ENCODE measurements at regions not wholly inside any gene's neighbourhood (a gene's known extent, or its start where the extent isn't known, plus 50 kb on each side); places are given as distances from the start of the nearest gene placed in this dataset.
A peak's percentile ranks its signal among the peaks of the same experiment; 100 is the strongest.

- H3K27ac Mint-ChIP-seq, result no peak overlapping the region
- H3K36me3 Mint-ChIP-seq, result no peaks in the 10 kb centered on the region
- H3K4me1 Mint-ChIP-seq, result no peaks in the 10 kb centered on the region
These were observed 120.8 kb upstream of the SULT1C3 start for GRCh38 chr2:108118996-108119395.

DNA sequence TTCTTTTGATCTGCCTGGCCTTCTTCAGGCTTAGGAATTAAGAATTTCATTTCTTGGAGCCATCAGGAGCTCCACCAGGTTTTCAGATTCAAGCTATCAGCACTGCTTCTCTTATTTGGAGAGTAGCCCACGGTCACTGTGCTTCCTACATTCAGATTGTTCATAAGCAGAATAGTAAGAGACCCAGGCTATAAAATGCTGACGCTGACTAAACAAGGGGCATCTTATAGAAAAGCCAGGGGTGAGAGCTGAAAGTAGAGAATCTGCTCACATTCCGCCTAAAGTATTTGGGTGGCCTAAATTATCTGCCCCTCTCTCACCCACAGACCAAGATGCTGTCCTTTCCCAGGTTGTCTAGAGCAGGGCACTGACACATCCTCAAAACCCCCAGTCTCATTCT lies 120.3 kb upstream of the SULT1C3 start:
- Mint-ChIP-seq H3K27me3 (no peaks in the 10 kb centered on the region), H3K9me3 (no peaks in the 10 kb centered on the region), H3K36me3 (no peaks in the 10 kb centered on the region), H3K4me3 (no peak overlapping the region), H3K4me1 (no peaks in the 10 kb centered on the region), H3K27ac (peak overlapping the region in 1 of 3 donors; percentile 32)

More at GRCh38 chr2:108118996-108119395, 120.8 kb upstream of the SULT1C3 start:
- Mint-ChIP-seq H3K9me3 (no peaks in the 10 kb centered on the region), H3K27me3 (no peaks in the 10 kb centered on the region), H3K4me3 (no peak overlapping the region)

- no peaks in the 10 kb centered on the region for H3K36me3 Mint-ChIP-seq
- H3K27ac Mint-ChIP-seq, result no peak overlapping the region
- no peak overlapping the region for H3K4me3 Mint-ChIP-seq
- no peaks in the 10 kb centered on the region for H3K9me3 Mint-ChIP-seq
- no peaks in the 10 kb centered on the region for H3K4me1 Mint-ChIP-seq
- no peaks in the 10 kb centered on the region for H3K27me3 Mint-ChIP-seq
These were observed 114.9 kb upstream of the SULT1C3 start for GRCh38 chr2:108124736-108125495.

GRCh38 chr2:108125581-108125980 lies 114.2 kb upstream of the SULT1C3 start:
- Mint-ChIP-seq H3K4me3 (no peak overlapping the region), H3K27me3 (no peaks in the 10 kb centered on the region), H3K4me1 (no peaks in the 10 kb centered on the region)

DNA sequence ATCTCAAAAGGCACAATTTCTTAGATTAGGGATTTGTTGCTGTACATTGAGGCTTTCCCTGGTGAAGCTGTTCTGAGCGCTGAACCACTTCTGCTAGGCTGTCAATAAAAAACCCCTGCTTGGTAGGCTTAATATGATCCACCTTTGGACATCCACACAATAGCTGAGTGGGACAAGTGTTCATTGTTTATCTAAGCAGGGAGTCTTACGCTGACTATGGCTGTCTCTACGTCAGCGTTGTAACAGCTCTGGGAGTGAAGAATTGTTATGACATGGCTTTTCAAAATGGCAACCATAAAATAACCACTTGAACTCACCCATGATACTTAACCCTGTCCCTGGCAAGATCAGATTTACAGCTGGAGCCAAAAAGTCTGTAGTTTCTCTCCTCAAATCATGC lies 111.5 kb upstream of the SULT1C3 start:
- H3K9me3 Mint-ChIP-seq, result no peaks in the 10 kb centered on the region
- no peaks in the 10 kb centered on the region for H3K27me3 Mint-ChIP-seq
- H3K4me1 Mint-ChIP-seq, result no peaks in the 10 kb centered on the region
- no peak overlapping the region for H3K27ac Mint-ChIP-seq
- no peak overlapping the region for H3K4me3 Mint-ChIP-seq
- H3K36me3 Mint-ChIP-seq, result no peaks in the 10 kb centered on the region

More at GRCh38 chr2:108125581-108125980, 114.2 kb upstream of the SULT1C3 start:
- H3K27ac Mint-ChIP-seq, result no peak overlapping the region
- H3K36me3 Mint-ChIP-seq, result no peaks in the 10 kb centered on the region
- no peaks in the 10 kb centered on the region for H3K9me3 Mint-ChIP-seq

GRCh38 chr2:108129636-108130035 lies 110.1 kb upstream of the SULT1C3 start:
- peaks cover 0 to 4% (median 0%) of the 10 kb centered on the region in 3 donors for H3K9me3 Mint-ChIP-seq

DNA sequence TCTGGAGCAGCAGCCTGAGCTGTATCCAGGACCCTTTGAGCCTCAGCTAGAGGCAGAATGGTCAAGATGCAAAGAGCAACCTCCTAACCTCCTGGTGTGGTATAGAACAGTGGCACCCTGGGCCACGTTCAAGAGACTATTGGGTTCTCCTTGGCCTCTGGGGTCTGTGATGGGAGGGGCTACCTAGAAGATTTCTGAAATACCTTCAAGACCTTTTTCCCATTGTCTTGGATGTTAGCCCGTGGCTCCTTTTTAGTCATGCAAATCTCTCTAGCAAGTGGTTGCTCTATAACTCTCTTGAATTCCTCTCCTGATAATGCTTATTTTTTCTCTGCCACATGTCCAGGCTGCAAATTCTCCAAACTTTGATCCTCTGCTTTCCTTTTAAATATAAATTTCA lies 106.3 kb upstream of the SULT1C3 start:
- H3K27me3 Mint-ChIP-seq, result no peaks in the 10 kb centered on the region
- no peaks in the 10 kb centered on the region for H3K36me3 Mint-ChIP-seq
- no peak overlapping the region for H3K4me3 Mint-ChIP-seq
- H3K9me3 Mint-ChIP-seq, result peaks cover 0 to 6% (median 0%) of the 10 kb centered on the region in 3 donors
- no peaks in the 10 kb centered on the region for H3K4me1 Mint-ChIP-seq
- H3K27ac Mint-ChIP-seq, result no peak overlapping the region

More at GRCh38 chr2:108129636-108130035, 110.1 kb upstream of the SULT1C3 start:
- no peak overlapping the region for H3K27ac Mint-ChIP-seq
- H3K36me3 Mint-ChIP-seq, result no peaks in the 10 kb centered on the region
- no peaks in the 10 kb centered on the region for H3K27me3 Mint-ChIP-seq
- no peak overlapping the region for H3K4me3 Mint-ChIP-seq
- no peaks in the 10 kb centered on the region for H3K4me1 Mint-ChIP-seq

- Mint-ChIP-seq H3K4me1 (no peaks in the 10 kb centered on the region), H3K27me3 (no peaks in the 10 kb centered on the region), H3K9me3 (peaks cover 0 to 3% (median 0%) of the 10 kb centered on the region in 3 donors), H3K27ac (no peak overlapping the region), H3K36me3 (no peaks in the 10 kb centered on the region), H3K4me3 (no peak overlapping the region)
These were observed 100.2 kb upstream of the SULT1C3 start for GRCh38 chr2:108139521-108139920.

DNA sequence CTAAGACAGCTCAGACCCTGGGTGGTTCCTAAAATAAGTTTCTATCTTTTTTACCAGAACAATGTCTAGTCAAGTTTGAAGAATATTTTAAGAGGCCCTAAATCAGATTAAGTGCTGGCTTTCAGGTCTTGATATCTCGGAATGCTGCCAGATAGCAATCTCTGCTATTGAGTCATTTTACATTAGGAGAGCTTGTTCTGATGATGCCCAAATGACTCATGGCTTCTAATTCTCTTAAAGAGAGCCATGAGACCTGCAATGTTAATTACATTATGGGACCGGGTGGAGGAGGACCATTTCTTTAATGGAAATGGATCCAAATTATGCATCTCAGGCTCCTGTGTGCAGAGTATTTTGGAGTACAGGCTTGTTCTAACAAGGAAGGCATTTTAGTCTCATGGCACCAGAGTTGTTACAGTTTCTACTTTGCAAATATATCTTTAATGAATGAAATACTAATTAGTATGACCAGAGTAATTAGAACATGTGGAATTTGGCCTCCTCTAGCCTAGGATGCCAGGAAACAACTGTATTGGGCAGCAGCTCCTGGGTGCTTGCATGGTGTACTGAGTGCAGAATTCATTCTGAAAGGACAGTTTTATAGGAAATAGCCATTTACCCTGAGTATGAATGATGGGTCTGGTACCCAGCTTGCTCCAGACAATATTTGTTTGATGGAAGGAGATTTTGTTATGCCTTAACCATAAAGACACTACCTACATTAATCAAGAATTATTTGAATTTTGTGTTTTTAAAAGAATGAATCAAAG lies 94.0 kb upstream of the SULT1C3 start:
- H3K36me3 Mint-ChIP-seq, result no peaks in the 10 kb centered on the region
- H3K4me1 Mint-ChIP-seq, result no peaks in the 10 kb centered on the region
- H3K4me3 Mint-ChIP-seq, result no peak overlapping the region
- no peaks in the 10 kb centered on the region for H3K9me3 Mint-ChIP-seq
- H3K27ac Mint-ChIP-seq, result no peak overlapping the region
- H3K27me3 Mint-ChIP-seq, result no peaks in the 10 kb centered on the region

GRCh38 chr2:108148555-108148954 lies 91.2 kb upstream of the SULT1C3 start:
- Mint-ChIP-seq H3K27me3 (no peaks in the 10 kb centered on the region), H3K27ac (no peak overlapping the region), H3K4me3 (no peak overlapping the region), H3K36me3 (no peaks in the 10 kb centered on the region), H3K9me3 (peaks cover 0 to 1% (median 0%) of the 10 kb centered on the region in 3 donors), H3K4me1 (no peaks in the 10 kb centered on the region)

DNA sequence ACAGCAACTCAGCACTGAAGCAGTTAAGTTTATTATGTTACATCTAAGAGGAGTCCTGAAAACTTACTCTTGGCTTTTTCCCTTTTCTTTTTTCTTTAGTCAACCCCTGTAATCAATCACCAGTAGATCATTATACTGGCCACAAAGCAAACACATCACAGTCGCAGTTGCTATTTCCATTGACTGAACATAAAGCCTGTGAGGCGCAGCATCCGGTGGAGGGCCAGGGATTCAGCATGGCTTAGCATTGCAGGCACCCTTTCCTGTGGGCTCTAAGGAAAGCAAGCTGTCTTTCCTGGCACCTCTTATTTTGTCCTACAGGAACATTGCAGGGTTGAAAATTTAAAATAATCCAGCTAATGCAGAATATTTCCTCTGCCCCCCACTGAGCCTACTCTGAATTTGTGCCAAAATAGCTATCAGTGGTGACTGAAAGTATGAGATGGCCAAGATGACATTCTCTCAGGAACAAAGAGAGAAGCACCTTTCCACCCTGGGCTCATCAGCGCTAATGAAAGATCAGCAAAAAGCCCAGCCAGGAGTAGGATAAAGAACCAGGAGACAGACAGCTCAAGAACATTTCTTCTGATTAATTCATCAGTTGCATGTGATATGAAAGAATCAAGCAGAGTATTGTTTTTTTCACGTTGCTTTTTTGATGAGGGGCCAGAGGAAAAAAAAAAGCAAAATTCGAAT lies 85.3 kb upstream of the SULT1C3 start:
- Mint-ChIP-seq H3K4me3 (no peak overlapping the region), H3K27ac (no peak overlapping the region), H3K27me3 (no peaks in the 10 kb centered on the region), H3K4me1 (no peaks in the 10 kb centered on the region), H3K9me3 (peaks cover 0 to 4% (median 0%) of the 10 kb centered on the region in 3 donors), H3K36me3 (no peaks in the 10 kb centered on the region)

GRCh38 chr2:108161298-108161697 lies 78.5 kb upstream of the SULT1C3 start:
- Mint-ChIP-seq H3K4me3 (no peak overlapping the region), H3K27me3 (no peaks in the 10 kb centered on the region), H3K27ac (no peak overlapping the region), H3K9me3 (peaks cover 0 to 2% (median 0%) of the 10 kb centered on the region in 3 donors), H3K4me1 (no peaks in the 10 kb centered on the region), H3K36me3 (no peaks in the 10 kb centered on the region)

GRCh38 chr2:108164318-108164717 lies 75.5 kb upstream of the SULT1C3 start:
- no peaks in the 10 kb centered on the region for H3K36me3 Mint-ChIP-seq
- H3K4me3 Mint-ChIP-seq, result no peak overlapping the region
- peaks cover 0 to 3% (median 0%) of the 10 kb centered on the region in 3 donors for H3K9me3 Mint-ChIP-seq
- peaks cover 2% of the 10 kb centered on the region for H3K27me3 Mint-ChIP-seq
- H3K27ac Mint-ChIP-seq, result no peak overlapping the region
- no peaks in the 10 kb centered on the region for H3K4me1 Mint-ChIP-seq

GRCh38 chr2:108165729-108166128 lies 74.0 kb upstream of the SULT1C3 start:
- Mint-ChIP-seq H3K9me3 (peaks cover 0 to 3% (median 0%) of the 10 kb centered on the region in 3 donors), H3K27me3 (peaks cover 2% of the 10 kb centered on the region), H3K4me3 (no peak overlapping the region), H3K36me3 (no peaks in the 10 kb centered on the region), H3K4me1 (no peaks in the 10 kb centered on the region), H3K27ac (no peak overlapping the region)

GRCh38 chr2:108167699-108168098 lies 72.1 kb upstream of the SULT1C3 start:
- Mint-ChIP-seq H3K27me3 (peaks cover 2% of the 10 kb centered on the region), H3K36me3 (no peaks in the 10 kb centered on the region), H3K9me3 (peaks cover 0 to 3% (median 0%) of the 10 kb centered on the region in 3 donors), H3K4me3 (no peak overlapping the region), H3K4me1 (no peaks in the 10 kb centered on the region), H3K27ac (no peak overlapping the region)

All from IgD-negative memory B cell (primary cell).